Stomach (tissue), 8 donors: ENCODE measurements at regions not wholly inside any gene's neighbourhood (a gene's known extent, or its start where the extent isn't known, plus 50 kb on each side); places are given as distances from the start of the nearest gene placed in this dataset.

Experiments used
- DNase-seq, 2 donors: peaks; one replicate each; pipeline versions ENCODE4 v3.0.0 to v3.0.0-alpha.2; 2013 to 2019
- H3K27ac ChIP-seq, 5 donors: fragments of 200-600 bp in 4 of 5; sonication (generic) in 4 of 5; one replicate each; pipeline ENCODE4 v1.5.1; 2013 to 2019; ENCODE audit warnings: mild to moderate bottlenecking in 1 of 5, moderate library complexity in 1 of 5
- H3K27me3 ChIP-seq, 3 donors: fragments of 200-600 bp; sonication (generic); one replicate each; pipeline ENCODE4 v1.5.1; 2017 to 2019; ENCODE audit warnings: mixed run types in 1 of 3
- H3K36me3 ChIP-seq, 4 donors: fragments of 200-600 bp; sonication (generic); 1 replicate in 3 of 4; 2 replicates in 1 of 4; pipeline ENCODE4 v1.5.1; 2016 to 2019
- H3K4me1 ChIP-seq, 4 donors: fragments of 200-600 bp; sonication (generic); one replicate each; pipeline ENCODE4 v1.5.1; 2016 to 2019
- H3K4me3 ChIP-seq, 4 donors: fragments of 200-600 bp; sonication (generic) in 3 of 4; one replicate each; pipeline ENCODE4 v1.5.1; 2016 to 2019; ENCODE audit warnings: mild to moderate bottlenecking in 1 of 4
- H3K9me3 ChIP-seq, 4 donors: fragments of 200-600 bp; sonication (generic); one replicate each; pipeline ENCODE4 v1.5.1; 2016 to 2019
- EP300 ChIP-seq: sonication (generic); formaldehyde crosslinking; IDR thresholded peaks from one replicate; pipeline ENCODE4 v1.6.1; 2017; ENCODE audit warnings: antibody characterized with exemption
- POLR2A ChIP-seq, 4 donors: fragments of 450-650 bp; IDR thresholded peaks; one replicate each; pipeline ENCODE4 v1.6.1; 2016; ENCODE audit warnings: antibody characterized with exemption in 4 of 4, control low read depth in 2 of 4, mild to moderate bottlenecking in 1 of 4, moderate library complexity in 1 of 4
- POLR2AphosphoS5 ChIP-seq, 3 donors: sonication (generic); formaldehyde crosslinking; IDR thresholded peaks; one replicate each; pipeline ENCODE4 v1.6.1; 2016; ENCODE audit warnings: antibody characterized with exemption in 3 of 3
- WGBS, 5 donors: extraction: QIAGEN DNeasy Blood & Tissue Kit in 3 of 5; methylation state at CpG; one replicate each; pipeline versions ENCODE4 v1.1.5 to v1.1.7; 2013 to 2018; 5-methylcytosine and 5-hydroxymethylcytosine counted together
- intact Hi-C: fragments of 100-400 bp; cut with DNase I; formaldehyde crosslinking; loops from one replicate; pipeline ENCODE4 v1.15.1; 2023; ENCODE audit warnings: low total_unique reads
- TF ChIP-seq, protein P1 (sequence below), 7 experiments: fragments of 450-650 bp in 4 of 7; fragments of 200-600 bp in 3 of 7; sonication (generic) in 3 of 7; IDR thresholded peaks; one replicate each; pipeline ENCODE4 v1.5.1; 2016 to 2019; ENCODE audit warnings: antibody characterized with exemption in 7 of 7, control low read depth in 2 of 7, mild to moderate bottlenecking in 1 of 7
- donor health status: healthy with polysubstance abuse.
- donor health status: Bipolar disorder and iron deficiency.
- donor health status: healthy.

DNA sequence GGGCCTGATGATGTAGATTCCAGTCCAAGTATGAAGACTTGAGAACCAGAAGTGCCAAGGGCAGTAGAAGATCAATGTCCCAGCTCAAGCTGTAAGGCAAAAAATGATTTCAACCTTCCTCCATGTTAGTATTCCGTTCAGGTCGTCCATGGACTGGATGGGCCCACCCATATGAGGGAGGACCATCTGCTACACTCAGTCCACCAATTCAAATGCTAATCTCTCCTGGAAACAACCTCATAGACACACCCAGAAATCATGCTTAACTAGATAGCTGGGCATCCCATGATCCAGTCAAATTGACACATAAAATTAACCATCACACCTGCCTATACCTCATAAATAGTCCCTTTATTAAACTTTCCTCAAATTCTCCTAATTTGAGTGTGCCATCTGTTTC, 73.3 kb upstream of the NFASC start:
- Histone ChIP-seq H3K27ac (no peak overlapping the region), H3K9me3 (no peaks in the 10 kb centered on the region), H3K4me1 (no peaks in the 10 kb centered on the region), H3K4me3 (no peak overlapping the region), H3K36me3 (no peaks in the 10 kb centered on the region), H3K27me3 (peaks cover 0 to 38% (median 0%) of the 10 kb centered on the region in 3 donors)
- intact Hi-C loops = no loop called here
- DNase-seq = no peak
- WGBS, 5 donors = 53 to 76% (median 73%) methylated on average over 2 of the region's 2 CpGs
- TF ChIP-seq POLR2AphosphoS5 (IDR thresholded peaks at IDR 0.05) (no peak), EP300 (no peak), POLR2A (IDR thresholded peaks at IDR 0.05) (no peak)
- TF ChIP-seq, protein P1, sequence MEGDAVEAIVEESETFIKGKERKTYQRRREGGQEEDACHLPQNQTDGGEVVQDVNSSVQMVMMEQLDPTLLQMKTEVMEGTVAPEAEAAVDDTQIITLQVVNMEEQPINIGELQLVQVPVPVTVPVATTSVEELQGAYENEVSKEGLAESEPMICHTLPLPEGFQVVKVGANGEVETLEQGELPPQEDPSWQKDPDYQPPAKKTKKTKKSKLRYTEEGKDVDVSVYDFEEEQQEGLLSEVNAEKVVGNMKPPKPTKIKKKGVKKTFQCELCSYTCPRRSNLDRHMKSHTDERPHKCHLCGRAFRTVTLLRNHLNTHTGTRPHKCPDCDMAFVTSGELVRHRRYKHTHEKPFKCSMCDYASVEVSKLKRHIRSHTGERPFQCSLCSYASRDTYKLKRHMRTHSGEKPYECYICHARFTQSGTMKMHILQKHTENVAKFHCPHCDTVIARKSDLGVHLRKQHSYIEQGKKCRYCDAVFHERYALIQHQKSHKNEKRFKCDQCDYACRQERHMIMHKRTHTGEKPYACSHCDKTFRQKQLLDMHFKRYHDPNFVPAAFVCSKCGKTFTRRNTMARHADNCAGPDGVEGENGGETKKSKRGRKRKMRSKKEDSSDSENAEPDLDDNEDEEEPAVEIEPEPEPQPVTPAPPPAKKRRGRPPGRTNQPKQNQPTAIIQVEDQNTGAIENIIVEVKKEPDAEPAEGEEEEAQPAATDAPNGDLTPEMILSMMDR (IDR thresholded peaks at IDR 0.05) = no peak

DNA sequence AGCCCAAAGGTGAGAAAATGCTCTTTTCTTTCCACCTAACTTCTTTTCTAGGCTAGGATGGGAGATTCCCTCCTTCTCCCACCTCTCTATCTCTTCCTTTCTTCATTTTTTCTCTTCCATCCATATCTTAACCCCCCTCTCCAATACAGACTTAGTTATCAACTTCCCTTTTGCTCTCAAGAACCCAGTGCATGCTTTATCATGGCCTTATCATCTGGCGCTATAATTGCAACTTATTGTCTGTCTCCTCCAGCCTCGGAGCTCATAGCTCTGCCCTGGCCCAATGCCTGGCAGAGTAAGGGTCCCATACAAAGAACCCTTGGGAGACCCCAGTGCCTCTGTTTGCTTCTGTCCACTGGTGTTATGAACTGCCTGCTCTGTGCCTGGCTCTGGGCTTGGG, 71.0 kb upstream of the NFASC start:
- Histone ChIP-seq H3K4me3 (no peak overlapping the region), H3K4me1 (no peaks in the 10 kb centered on the region), H3K36me3 (no peaks in the 10 kb centered on the region), H3K27me3 (peaks cover 0 to 31% (median 0%) of the 10 kb centered on the region in 3 donors), H3K9me3 (no peaks in the 10 kb centered on the region), H3K27ac (no peak overlapping the region)
- TF ChIP-seq POLR2A (IDR thresholded peaks at IDR 0.05) = no peak
- intact Hi-C loops = loop anchor here (10.0 kb wide), 1 partner anchor 145 kb away; no protein-coding TSS in a partner anchor
- DNase-seq = no peak
- 30 to 55% (median 40%) methylated on average over 2 of the region's 2 CpGs for WGBS, 5 donors

DNA sequence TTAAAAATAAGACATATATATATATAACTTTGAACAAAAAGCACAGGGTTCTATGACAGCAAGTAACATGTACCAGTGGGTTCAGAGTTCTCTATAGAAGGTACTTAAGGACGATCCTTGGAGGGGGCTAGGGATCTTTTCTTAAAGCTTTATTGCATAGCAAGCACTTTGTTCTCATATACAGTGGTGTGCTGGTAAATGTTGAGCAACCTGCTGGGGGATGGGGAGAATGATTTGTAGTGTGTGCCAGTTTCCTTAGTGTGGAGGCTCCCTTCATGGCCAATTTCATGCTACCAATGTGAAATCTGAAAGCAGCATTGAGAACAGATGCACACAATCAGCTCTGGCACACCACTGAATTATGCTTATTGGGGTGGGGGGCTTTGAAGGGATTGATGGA, 69.5 kb upstream of the NFASC start:
- H3K36me3 ChIP-seq = no peaks in the 10 kb centered on the region
- peaks cover 0 to 26% (median 0%) of the 10 kb centered on the region in 3 donors for H3K27me3 ChIP-seq
- TF ChIP-seq POLR2A (IDR thresholded peaks at IDR 0.05) = no peak
- no peak for TF ChIP-seq POLR2AphosphoS5 (IDR thresholded peaks at IDR 0.05)
- TF ChIP-seq, protein P1 (IDR thresholded peaks at IDR 0.05) = no peak
- TF ChIP-seq EP300 = no peak
- H3K9me3 ChIP-seq = no peaks in the 10 kb centered on the region
- 0 to 82% (median 69%) methylated on average over 1 of the region's 1 CpG for WGBS, 5 donors
- DNase-seq = no peak
- no peak overlapping the region for H3K27ac ChIP-seq
- no peaks in the 10 kb centered on the region for H3K4me1 ChIP-seq
- no peak overlapping the region for H3K4me3 ChIP-seq
- intact Hi-C loops = loop anchor here (10.0 kb wide), 1 partner anchor 144 kb away; no protein-coding TSS in a partner anchor

DNA sequence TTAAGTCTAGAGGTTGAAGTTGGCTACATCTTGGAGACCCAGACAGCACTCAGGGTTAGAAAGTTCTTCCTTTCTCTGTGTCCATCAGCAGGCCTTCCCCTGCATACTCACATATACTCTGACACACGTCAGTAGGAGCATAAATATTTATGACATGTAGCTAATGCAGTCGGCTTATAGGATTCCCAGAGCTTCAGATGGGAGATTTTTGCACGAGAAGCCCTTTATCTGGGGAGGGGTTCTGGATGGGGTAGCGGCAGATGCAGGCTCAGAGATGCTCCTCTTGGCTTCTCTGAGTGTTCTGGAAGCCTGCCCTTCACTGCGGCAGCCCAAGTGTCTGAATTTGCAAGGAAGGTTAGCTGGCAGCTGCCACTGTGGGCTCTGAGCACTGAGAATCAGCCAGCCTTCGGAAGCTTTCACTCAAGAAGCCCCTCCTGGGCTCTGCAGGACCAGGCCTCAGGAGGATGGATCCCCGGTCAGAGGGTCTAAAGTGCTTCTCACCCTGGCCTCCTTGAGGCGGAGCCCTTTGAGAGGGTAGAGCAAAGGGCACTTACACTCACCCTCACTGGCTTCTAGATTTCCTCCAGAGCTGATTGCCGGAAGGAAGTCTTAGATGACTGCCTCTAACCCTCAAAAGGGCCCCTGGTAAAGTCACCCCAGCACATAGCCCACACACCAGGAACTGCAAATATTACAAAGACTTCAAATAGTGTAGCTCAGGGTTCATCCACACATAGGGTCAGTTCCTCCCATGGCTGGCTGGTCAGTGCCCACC, 68.1 kb upstream of the NFASC start:
- 53 to 62% (median 61%) methylated on average over 6 to 9 of the region's 9 CpGs for WGBS, 5 donors
- Histone ChIP-seq H3K9me3 (no peaks in the 10 kb centered on the region), H3K27ac (no peak overlapping the region), H3K27me3 (peaks cover 0 to 26% (median 0%) of the 10 kb centered on the region in 3 donors), H3K4me1 (peaks cover 6 to 11% (median 10%) of the 10 kb centered on the region in 4 donors), H3K4me3 (no peak overlapping the region), H3K36me3 (no peaks in the 10 kb centered on the region)
- peak in 1 of 2 donors; percentile 17 for DNase-seq
- TF ChIP-seq POLR2A (IDR thresholded peaks at IDR 0.05) = no peak
- no peak for TF ChIP-seq EP300
- TF ChIP-seq POLR2AphosphoS5 (IDR thresholded peaks at IDR 0.05) = no peak
- TF ChIP-seq, protein P1 (IDR thresholded peaks at IDR 0.05) = no peak
- intact Hi-C loops = loop anchor here (10.0 kb wide), 1 partner anchor 142 kb away; no protein-coding TSS in a partner anchor

DNA sequence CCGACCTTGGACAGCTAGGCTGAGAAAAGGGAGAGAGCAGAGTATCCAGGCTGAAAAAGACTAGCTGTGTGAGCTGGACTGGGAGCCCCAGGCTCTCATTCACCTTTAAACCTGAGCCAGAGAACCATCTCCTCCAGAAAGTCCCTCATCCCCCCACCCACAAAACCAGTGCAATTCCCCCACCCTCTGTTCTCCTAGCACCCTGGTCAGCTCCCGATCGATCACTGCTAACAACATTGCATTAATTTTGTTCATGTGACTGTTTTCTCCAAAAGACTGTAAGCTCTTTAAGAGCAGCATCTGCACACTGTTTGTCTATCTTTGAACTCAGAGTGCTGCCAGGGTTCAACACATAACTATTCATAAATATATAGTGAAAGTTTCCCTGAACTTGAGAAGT, 67.1 kb upstream of the NFASC start:
- H3K4me1 ChIP-seq = peaks cover 6 to 14% (median 11%) of the 10 kb centered on the region in 4 donors
- no peaks in the 10 kb centered on the region for H3K36me3 ChIP-seq
- 50 to 79% (median 73%) methylated on average over 3 of the region's 3 CpGs for WGBS, 5 donors
- intact Hi-C loops = loop anchor here (10.0 kb wide), 1 partner anchor 141 kb away; no protein-coding TSS in a partner anchor
- H3K9me3 ChIP-seq = no peaks in the 10 kb centered on the region
- no peak for DNase-seq
- no peak overlapping the region for H3K4me3 ChIP-seq
- H3K27me3 ChIP-seq = peaks cover 0 to 26% (median 0%) of the 10 kb centered on the region in 3 donors
- TF ChIP-seq, protein P1 (IDR thresholded peaks at IDR 0.05) = no peak
- TF ChIP-seq POLR2A (IDR thresholded peaks at IDR 0.05) (no peak), POLR2AphosphoS5 (IDR thresholded peaks at IDR 0.05) (no peak), EP300 (no peak)
- H3K27ac ChIP-seq = no peak overlapping the region
